Activated CD4-positive, CD25-positive, alpha-beta regulatory T cell treated with anti-CD3 and anti-CD28 coated beads, Interleukin-2, amount 50 U/mL, for 72 hours (primary cell): ENCODE measurements at regions not wholly inside any gene's neighbourhood (a gene's known extent, or its start where the extent isn't known, plus 50 kb on each side); places are given as distances from the start of the nearest gene placed in this dataset.

Experiments used
- DNase-seq: peaks from one replicate; pipeline ENCODE4 v3.0.0; 2021

DNA sequence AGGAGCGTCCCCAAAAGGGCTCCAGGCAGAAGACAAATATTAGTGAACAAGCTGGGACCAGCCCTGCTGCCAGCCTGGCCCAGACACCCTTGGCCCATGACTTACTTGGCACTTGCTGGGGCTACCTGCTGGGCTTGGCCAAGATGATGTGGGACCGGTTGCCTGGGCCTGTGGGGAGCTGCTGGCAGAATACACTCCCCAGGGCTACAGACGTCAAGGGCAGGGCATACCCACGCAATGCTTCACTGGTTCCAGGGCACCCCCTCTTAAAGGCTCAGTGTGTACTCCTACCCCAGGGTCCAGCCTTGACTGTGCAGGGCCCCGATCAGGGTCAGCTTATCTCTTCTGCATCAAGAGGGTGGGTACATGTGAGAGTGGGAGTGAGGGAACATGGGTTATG is 106.5 kb upstream of the SLC2A1 start:
- DNase-seq = no peak

- no peak for DNase-seq
Measured at GRCh38 chr1:43063394-43064219, 104.9 kb upstream of the SLC2A1 start.

GRCh38 chr1:43062527-43063095 is 103.9 kb upstream of the SLC2A1 start:
- no peak for DNase-seq

DNA sequence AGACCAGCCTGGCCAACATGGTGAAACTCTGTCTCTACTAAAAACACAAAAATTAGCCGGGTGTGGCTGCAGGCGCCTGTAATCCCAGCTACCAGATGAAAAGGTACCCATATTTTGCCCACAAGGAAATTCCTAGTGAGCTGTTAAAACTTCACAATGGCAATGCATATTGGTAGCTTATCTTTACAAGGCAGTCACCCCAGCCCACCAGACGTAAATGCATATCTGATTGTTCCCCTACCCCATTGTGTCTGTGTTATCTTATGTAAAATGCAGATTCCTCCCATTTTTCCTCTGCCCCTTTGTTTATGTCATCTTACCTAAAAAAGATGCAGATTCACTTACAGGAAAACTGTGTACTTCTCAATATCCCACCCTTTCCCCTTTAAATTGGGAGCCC is 103.1 kb upstream of the SLC2A1 start:
- no peak for DNase-seq

GRCh38 chr1:43059640-43060574 is 101.2 kb upstream of the SLC2A1 start:
- no peak for DNase-seq

- DNase-seq = no peak
Measured at GRCh38 chr1:43058545-43059360, 100.1 kb upstream of the SLC2A1 start.

DNA sequence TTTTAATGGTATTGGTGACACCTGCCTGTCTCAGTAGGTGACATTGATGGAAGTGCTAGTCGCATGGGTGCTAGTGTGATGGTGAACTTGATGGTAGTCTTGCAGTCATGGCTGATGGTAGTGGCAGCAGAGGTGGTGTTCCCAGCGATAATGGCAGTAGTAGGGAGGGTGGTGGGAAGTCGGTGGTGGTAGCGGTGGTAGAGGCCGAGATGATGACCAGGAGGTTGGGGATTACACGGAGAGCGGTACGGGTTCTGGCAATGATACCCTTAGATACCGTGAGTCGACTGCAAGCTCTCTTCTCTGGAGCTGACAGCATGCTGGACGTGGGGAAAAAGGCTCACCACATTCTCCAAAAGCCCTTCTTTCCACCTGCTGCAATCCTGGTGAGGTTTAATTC is 99.4 kb upstream of the SLC2A1 start:
- no peak for DNase-seq

- DNase-seq = no peak
Measured at GRCh38 chr1:43057567-43057966, 98.9 kb upstream of the SLC2A1 start.

GRCh38 chr1:43056981-43057391 is 98.3 kb upstream of the SLC2A1 start:
- DNase-seq = no peak

DNA sequence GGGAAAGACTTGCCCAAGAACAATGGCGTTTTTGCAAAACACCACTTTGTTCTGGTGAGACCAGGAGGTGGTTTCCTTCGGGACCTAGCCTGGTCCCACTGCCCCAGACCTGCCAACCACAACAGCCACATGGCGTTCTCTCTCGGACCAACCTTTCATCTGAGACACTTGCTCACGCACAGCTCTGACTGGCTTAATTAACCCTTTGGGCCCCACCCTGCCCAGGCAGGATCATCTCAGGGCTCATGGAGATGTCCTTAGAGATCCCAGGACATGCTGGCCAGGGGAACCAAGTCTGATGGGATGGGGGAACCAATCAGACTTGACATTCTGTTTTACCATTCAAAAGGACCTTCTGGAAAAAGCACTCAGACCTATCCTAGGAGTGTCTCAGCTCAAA is 97.8 kb upstream of the SLC2A1 start:
- no peak for DNase-seq

DNA sequence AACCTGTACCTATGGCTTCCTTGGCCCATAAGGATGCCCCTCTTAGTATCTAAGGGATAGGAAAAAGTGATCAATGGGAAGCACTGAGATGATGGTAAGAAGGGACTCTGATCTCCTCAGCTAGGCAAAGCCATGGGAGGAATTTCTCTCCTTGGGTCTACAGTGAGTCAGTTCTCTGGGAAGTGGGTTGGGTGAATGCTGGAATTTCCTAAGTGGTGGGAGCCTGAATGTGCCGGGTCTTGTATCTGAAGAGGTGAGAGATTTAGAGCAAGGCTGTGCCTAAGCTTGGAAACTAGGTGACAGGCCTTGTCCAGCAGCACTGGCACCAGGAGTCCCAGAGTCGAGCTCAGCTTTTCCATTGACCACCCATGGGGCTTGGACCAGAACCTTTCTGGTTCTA is 96.3 kb upstream of the SLC2A1 start:
- no peak for DNase-seq

DNA sequence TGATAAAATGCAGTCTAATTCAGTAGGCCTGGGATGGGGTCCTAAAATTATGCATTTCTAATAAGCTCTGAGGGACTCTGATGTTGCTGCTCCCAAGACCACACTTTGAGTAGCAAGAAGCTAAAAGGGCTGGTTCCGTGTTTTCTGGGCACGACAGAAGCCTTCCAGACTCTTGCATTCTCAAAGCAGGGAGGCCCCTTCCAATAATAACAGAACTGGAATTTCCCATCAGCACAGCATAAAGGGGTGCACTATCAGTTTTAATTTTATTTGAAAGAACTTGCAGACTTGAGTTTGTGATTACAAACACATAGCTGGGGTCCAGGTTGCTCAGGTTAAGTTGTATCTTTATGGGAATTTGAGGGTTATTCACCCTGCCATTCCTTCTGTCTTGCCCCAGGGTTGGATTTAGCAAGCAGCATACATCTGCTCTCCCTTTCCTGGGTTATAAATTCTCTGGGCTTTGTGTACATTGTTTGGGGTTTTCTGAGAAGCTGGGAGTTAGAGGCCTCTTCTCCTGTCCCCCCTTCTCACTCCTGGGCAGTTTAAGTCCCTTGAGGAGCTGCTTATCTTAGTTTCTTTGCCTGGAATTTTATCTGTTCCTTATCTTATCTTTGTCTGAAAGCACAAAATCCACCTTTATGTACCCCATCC is 94.2 kb upstream of the SLC2A1 start:
- no peak for DNase-seq

DNA sequence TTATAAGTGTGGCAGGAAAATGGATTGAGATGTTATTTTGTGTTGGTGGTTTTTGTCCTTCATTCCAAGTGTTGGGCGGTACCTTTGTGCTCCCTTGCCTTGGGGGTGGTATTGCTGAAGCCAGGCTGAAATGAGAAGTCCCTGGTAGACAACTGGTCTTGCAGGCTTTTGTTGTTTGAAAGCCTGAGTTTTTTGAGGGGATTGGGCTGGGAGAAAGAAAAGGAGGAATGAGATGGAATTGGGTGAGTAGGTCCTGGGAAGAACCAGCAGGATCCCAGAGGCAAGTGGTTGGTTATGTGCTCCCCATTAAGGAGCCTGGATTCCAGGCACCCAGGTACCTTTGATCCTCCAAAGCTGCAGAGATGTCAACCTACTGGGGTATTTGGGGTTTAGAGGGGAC is 93.7 kb upstream of the SLC2A1 start:
- DNase-seq = no peak

DNA sequence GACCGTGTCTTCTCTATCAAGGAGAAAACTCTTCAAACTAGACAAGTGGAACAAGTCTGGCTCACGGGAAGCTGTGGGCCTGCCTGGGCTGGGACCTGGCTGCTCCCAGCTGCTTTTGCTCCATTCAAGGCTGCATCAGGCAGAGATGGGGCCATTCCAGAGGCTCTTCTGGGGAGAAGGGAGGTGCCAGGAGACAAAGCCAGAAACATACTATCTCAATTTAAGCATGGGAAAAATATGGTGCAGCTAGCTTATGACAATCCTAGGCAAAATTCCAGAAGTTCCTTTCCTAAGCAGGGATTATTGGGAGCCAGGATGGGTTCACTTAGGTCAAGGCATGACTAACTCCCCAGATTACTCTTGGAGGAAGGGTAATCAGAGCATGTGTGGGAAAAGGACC is 90.8 kb upstream of the SLC2A1 start:
- no peak for DNase-seq

- DNase-seq = no peak
Measured at GRCh38 chr1:43048601-43049011, 89.9 kb upstream of the SLC2A1 start.

DNA sequence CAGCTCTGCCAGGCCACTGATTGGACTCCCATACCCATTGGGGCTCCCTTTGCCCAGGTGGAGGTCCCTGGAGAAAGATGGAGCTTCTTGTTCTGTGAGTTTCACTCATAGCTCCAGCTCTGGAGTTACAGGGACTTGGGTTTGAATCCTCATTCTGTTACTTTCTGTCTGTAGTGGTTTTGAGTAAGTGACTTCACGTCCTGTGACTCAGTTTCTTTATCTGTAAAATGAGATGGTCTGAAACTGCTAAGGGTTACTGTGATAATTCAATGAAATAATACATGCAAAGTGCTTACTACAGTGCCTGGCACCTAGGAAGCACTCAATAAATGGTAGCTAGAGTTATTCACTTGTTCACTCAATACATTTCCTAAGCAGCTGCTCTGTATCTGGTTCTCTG is 88.5 kb upstream of the SLC2A1 start:
- no peak for DNase-seq

GRCh38 chr1:43044572-43045361 is 86.1 kb upstream of the SLC2A1 start:
- DNase-seq = no peak

DNA sequence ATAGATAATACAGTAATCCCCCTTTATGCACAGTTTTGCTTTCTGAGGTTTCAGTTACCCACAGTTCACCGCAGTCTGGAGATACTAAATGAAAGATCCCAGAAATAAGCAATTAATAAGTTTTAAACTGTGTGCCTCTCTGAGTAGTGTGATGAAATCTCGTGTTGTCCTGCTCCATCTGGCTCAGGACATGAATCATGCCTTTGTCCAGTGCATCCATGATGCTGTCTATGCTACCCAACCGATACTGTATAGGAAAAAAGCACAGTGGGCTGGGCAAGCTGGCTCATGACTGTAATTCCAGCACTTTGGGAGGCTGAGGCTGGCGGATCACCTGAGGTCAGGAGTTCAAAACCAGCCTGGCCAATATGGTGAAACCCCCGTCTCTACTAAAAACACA is 85.0 kb upstream of the SLC2A1 start:
- DNase-seq = no peak

GRCh38 chr1:43042773-43043457 is 84.2 kb upstream of the SLC2A1 start:
- DNase-seq = no peak

- DNase-seq = no peak
Measured at GRCh38 chr1:43042127-43042526, 83.5 kb upstream of the SLC2A1 start.

DNA sequence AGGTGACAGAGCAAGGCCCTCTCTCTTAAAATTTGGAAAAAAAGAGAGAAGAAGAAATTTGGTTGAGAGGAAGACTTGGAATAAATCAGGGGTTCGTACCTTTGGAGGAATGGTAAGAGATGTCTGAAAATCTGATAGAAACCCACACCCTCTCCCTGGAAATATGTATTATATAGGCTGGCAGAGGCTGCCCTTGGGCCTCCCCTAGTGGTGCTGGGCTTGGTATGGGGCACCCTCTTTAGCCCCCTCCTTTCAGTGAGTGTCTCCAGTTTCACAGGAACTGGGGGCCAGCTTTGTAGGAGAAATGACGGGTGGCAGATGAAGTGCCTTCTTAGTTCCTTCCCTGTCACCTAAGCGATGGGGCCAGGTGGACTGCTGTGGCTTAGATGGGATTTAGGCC is 82.9 kb upstream of the SLC2A1 start:
- no peak for DNase-seq
